ENCODE measurements at regions not wholly inside any gene's neighbourhood (a gene's known extent, or its start where the extent isn't known, plus 50 kb on each side); places are given as distances from the start of the nearest gene placed in this dataset.

DNA sequence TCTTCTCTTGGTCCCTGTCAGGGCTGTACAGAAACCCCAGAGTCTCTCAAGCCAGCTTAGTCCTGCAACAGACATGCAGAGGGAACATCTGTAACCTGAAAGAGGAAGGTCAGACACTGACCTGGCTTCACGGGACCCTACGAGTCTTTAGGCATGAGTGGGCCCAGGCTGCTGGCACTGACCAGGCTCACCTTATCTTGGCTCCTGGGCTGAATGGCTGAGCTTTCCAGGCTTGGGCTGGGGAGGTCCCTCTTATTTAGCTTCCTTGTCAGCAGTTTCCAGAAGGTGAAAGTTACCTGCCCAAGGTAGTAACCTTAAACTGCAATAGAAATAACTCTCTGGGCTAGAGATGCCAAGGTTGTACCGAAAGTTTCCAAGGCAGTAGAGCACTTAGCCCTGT lies 58.4 kb upstream of the FUT8 start:
- TF ChIP-seq CTCF (IDR thresholded peaks at IDR 0.05) (no peak), POLR2A (IDR thresholded peaks at IDR 0.05) (no peak)
- Histone ChIP-seq H3K4me3 (no peak overlapping the region), H3K27ac (no peak overlapping the region), H3K4me1 (no peaks in the 10 kb centered on the region), H3K36me3 (no peaks in the 10 kb centered on the region), H3K27me3 (no peaks in the 10 kb centered on the region), H3K9me3 (no peaks in the 10 kb centered on the region)
- intact Hi-C loops (cut with DNase I; ENCODE audit: low total_unique reads) = no loop called here
- no peak for DNase-seq

- intact Hi-C loops (cut with DNase I; ENCODE audit: low total_unique reads) = no loop called here
- H3K4me3 ChIP-seq = no peak overlapping the region
- H3K27ac ChIP-seq = no peak overlapping the region
- no peaks in the 10 kb centered on the region for H3K36me3 ChIP-seq
- DNase-seq = no peak
- no peaks in the 10 kb centered on the region for H3K9me3 ChIP-seq
- H3K4me1 ChIP-seq = no peaks in the 10 kb centered on the region
- no peaks in the 10 kb centered on the region for H3K27me3 ChIP-seq
- TF ChIP-seq CTCF (IDR thresholded peaks at IDR 0.05) = no peak
- no peak for TF ChIP-seq POLR2A (IDR thresholded peaks at IDR 0.05)
Measured at GRCh38 chr14:65354715-65355114, 57.8 kb upstream of the FUT8 start.

- Histone ChIP-seq H3K36me3 (no peaks in the 10 kb centered on the region), H3K4me1 (no peaks in the 10 kb centered on the region), H3K9me3 (no peaks in the 10 kb centered on the region), H3K4me3 (no peak overlapping the region), H3K27me3 (no peaks in the 10 kb centered on the region), H3K27ac (no peak overlapping the region)
- intact Hi-C loops (cut with DNase I; ENCODE audit: low total_unique reads) = no loop called here
- DNase-seq = no peak
- TF ChIP-seq CTCF (IDR thresholded peaks at IDR 0.05) (no peak), POLR2A (IDR thresholded peaks at IDR 0.05) (no peak)
Measured at GRCh38 chr14:65356327-65356836, 56.1 kb upstream of the FUT8 start.

DNA sequence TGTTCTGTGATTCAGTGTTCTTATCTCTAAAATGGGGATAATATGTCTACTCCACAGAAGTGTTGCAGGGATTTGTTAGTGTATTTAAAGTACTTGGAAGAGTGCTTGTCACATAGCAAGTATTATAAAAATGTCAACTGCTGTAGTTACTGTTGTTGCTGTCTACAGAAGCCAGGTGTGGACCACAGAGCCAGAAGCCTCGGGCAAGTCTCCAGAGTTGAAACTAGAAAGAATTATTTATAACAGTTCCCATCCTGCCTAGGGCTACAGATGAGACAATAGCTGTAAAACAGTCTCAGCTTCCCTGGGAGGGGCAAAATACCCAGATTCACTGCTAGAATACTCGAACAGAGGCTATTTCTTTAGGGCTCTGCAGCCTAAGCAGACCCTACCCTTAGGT lies 55.4 kb upstream of the FUT8 start:
- Histone ChIP-seq H3K27me3 (no peaks in the 10 kb centered on the region), H3K4me1 (no peaks in the 10 kb centered on the region), H3K4me3 (no peak overlapping the region), H3K36me3 (no peaks in the 10 kb centered on the region), H3K9me3 (no peaks in the 10 kb centered on the region), H3K27ac (no peak overlapping the region)
- intact Hi-C loops (cut with DNase I; ENCODE audit: low total_unique reads) = no loop called here
- no peak for TF ChIP-seq CTCF (IDR thresholded peaks at IDR 0.05)
- no peak for TF ChIP-seq POLR2A (IDR thresholded peaks at IDR 0.05)
- no peak for DNase-seq

- intact Hi-C loops (cut with DNase I; ENCODE audit: low total_unique reads) = no loop called here
- Histone ChIP-seq H3K4me3 (no peak overlapping the region), H3K36me3 (no peaks in the 10 kb centered on the region), H3K27ac (no peak overlapping the region), H3K9me3 (no peaks in the 10 kb centered on the region), H3K4me1 (no peaks in the 10 kb centered on the region), H3K27me3 (no peaks in the 10 kb centered on the region)
- no peak for DNase-seq
- TF ChIP-seq POLR2A (IDR thresholded peaks at IDR 0.05) (no peak), CTCF (IDR thresholded peaks at IDR 0.05) (no peak)
Measured at GRCh38 chr14:65357689-65358088, 54.8 kb upstream of the FUT8 start.
